Parathyroid adenoma (tissue), 2 donors: ENCODE measurements at regions not wholly inside any gene's neighbourhood (a gene's known extent, or its start where the extent isn't known, plus 50 kb on each side); places are given as distances from the start of the nearest gene placed in this dataset.

Experiments used
- H2AFZ ChIP-seq: fragments of 300-600 bp; sonication (generic); one replicate; pipeline ENCODE4 v1.7.0; 2017; ENCODE audit warnings: antibody characterized with exemption, mild to moderate bottlenecking
- H3K27ac ChIP-seq: fragments of 300-600 bp; sonication (generic); one replicate; pipeline ENCODE4 v1.7.0; 2017
- H3K27me3 ChIP-seq: fragments of 300-600 bp; sonication (generic); one replicate; pipeline ENCODE4 v1.7.0; 2017; ENCODE audit warnings: low read length; ENCODE audit not compliant: control insufficient read depth, insufficient read depth
- H3K36me3 ChIP-seq: fragments of 300-600 bp; sonication (generic); one replicate; pipeline ENCODE4 v1.7.0; 2017; ENCODE audit warnings: low read length; ENCODE audit not compliant: control insufficient read depth, insufficient read depth
- H3K4me1 ChIP-seq: fragments of 300-600 bp; sonication (generic); one replicate; pipeline ENCODE4 v1.7.0; 2017; ENCODE audit warnings: control low read depth
- H3K4me2 ChIP-seq: fragments of 300-600 bp; sonication (generic); one replicate; pipeline ENCODE4 v1.7.0; 2017; ENCODE audit warnings: low read length
- H3K4me3 ChIP-seq: fragments of 300-600 bp; sonication (generic); one replicate; pipeline ENCODE4 v1.7.0; 2017; ENCODE audit warnings: low read depth, low read length
- H3K79me2 ChIP-seq: fragments of 300-600 bp; sonication (generic); one replicate; pipeline ENCODE4 v1.7.0; 2017; ENCODE audit warnings: control low read depth
- H3K9ac ChIP-seq: fragments of 300-600 bp; sonication (generic); one replicate; pipeline ENCODE4 v1.7.0; 2017; ENCODE audit warnings: mild to moderate bottlenecking
- H3K9me3 ChIP-seq: fragments of 300-600 bp; sonication (generic); one replicate; pipeline ENCODE4 v1.7.0; 2017; ENCODE audit warnings: low read length; ENCODE audit not compliant: control insufficient read depth
- CTCF ChIP-seq: fragments of 300-600 bp; sonication (generic); IDR thresholded peaks from one replicate; pipeline ENCODE4 v1.7.0; 2017; ENCODE audit warnings: antibody characterized with exemption, mild to moderate bottlenecking
- donor health status: primary hyperparathyroidism.

GRCh38 chr12:58766513-58766870 is 153.8 kb downstream of the LRIG3 start:
- H3K9me3 ChIP-seq: no peaks in the 10 kb centered on the region
- no peak overlapping the region for H3K27ac ChIP-seq
- no peak overlapping the region for H2AFZ ChIP-seq
- no peaks in the 10 kb centered on the region for H3K27me3 ChIP-seq
- no peak overlapping the region for H3K4me3 ChIP-seq
- H3K4me2 ChIP-seq: no peak overlapping the region
- H3K36me3 ChIP-seq: no peaks in the 10 kb centered on the region
- no peaks in the 10 kb centered on the region for H3K79me2 ChIP-seq
- no peak overlapping the region for H3K9ac ChIP-seq
- TF ChIP-seq CTCF: no peak
- no peaks in the 10 kb centered on the region for H3K4me1 ChIP-seq

- TF ChIP-seq CTCF: no peak
- Histone ChIP-seq H3K36me3 (no peaks in the 10 kb centered on the region), H3K27ac (no peak overlapping the region), H3K79me2 (no peaks in the 10 kb centered on the region), H3K4me2 (no peak overlapping the region), H2AFZ (no peak overlapping the region), H3K9me3 (no peaks in the 10 kb centered on the region), H3K27me3 (no peaks in the 10 kb centered on the region), H3K4me1 (no peaks in the 10 kb centered on the region), H3K4me3 (no peak overlapping the region), H3K9ac (no peak overlapping the region)
Measured at GRCh38 chr12:58767496-58767895, 152.8 kb downstream of the LRIG3 start.

GRCh38 chr12:58773986-58774385 is 146.3 kb downstream of the LRIG3 start:
- Histone ChIP-seq H3K36me3 (no peaks in the 10 kb centered on the region), H3K4me1 (no peaks in the 10 kb centered on the region), H2AFZ (no peak overlapping the region), H3K79me2 (no peaks in the 10 kb centered on the region), H3K9ac (no peak overlapping the region), H3K27me3 (no peaks in the 10 kb centered on the region), H3K9me3 (no peaks in the 10 kb centered on the region), H3K4me2 (no peak overlapping the region), H3K4me3 (no peak overlapping the region), H3K27ac (no peak overlapping the region)
- TF ChIP-seq CTCF: no peak

GRCh38 chr12:58774731-58775130 is 145.6 kb downstream of the LRIG3 start:
- Histone ChIP-seq H3K4me2 (no peak overlapping the region), H3K9me3 (no peaks in the 10 kb centered on the region), H3K79me2 (no peaks in the 10 kb centered on the region), H3K4me1 (no peaks in the 10 kb centered on the region), H3K36me3 (no peaks in the 10 kb centered on the region), H2AFZ (no peak overlapping the region), H3K4me3 (no peak overlapping the region), H3K27ac (no peak overlapping the region), H3K27me3 (no peaks in the 10 kb centered on the region), H3K9ac (no peak overlapping the region)
- no peak for TF ChIP-seq CTCF

GRCh38 chr12:58775396-58775795 is 144.9 kb downstream of the LRIG3 start:
- H3K79me2 ChIP-seq: no peaks in the 10 kb centered on the region
- no peak overlapping the region for H3K9ac ChIP-seq
- no peak overlapping the region for H3K4me3 ChIP-seq
- H3K4me1 ChIP-seq: no peaks in the 10 kb centered on the region
- H3K27ac ChIP-seq: no peak overlapping the region
- TF ChIP-seq CTCF: no peak
- no peak overlapping the region for H2AFZ ChIP-seq
- no peaks in the 10 kb centered on the region for H3K27me3 ChIP-seq
- H3K36me3 ChIP-seq: no peaks in the 10 kb centered on the region
- H3K4me2 ChIP-seq: no peak overlapping the region
- H3K9me3 ChIP-seq: no peaks in the 10 kb centered on the region
